PFSK-1 (cell line): ENCODE measurements at regions not wholly inside any gene's neighbourhood (a gene's known extent, or its start where the extent isn't known, plus 50 kb on each side); places are given as distances from the start of the nearest gene placed in this dataset.

ENCODE experiments used
- FOXP2 ChIP-seq: optimal IDR thresholded peaks from 2 replicates; pipeline ENCODE3; 2011; ENCODE audit warnings: borderline replicate concordance, control low read depth, inconsistent platforms; ENCODE audit not compliant: insufficient read depth; ENCODE audit errors: extremely low read length, extremely low read depth
- POLR2AphosphoS5 ChIP-seq: IDR thresholded peaks from 2 replicates; pipeline ENCODE4 v1.6.1; 2012; ENCODE audit warnings: low read depth, mild to moderate bottlenecking, control low read depth, low read length, moderate library complexity
- REST ChIP-seq, 2 experiments: IDR thresholded peaks; 2 replicates each; pipeline versions ENCODE4 v1.6.1 to v1.8.0; 2011 to 2012; ENCODE audit warnings: low read depth in 2 of 2, low read length in 2 of 2, control low read depth in 1 of 2, inconsistent platforms in 1 of 2, mild to moderate bottlenecking in 1 of 2, moderate library complexity in 1 of 2; ENCODE audit not compliant: insufficient read depth in 1 of 2
- SIN3A ChIP-seq: IDR thresholded peaks from 2 replicates; pipeline ENCODE4 v1.6.1; 2012; ENCODE audit warnings: mild to moderate bottlenecking, low read length, moderate library complexity, borderline replicate concordance; ENCODE audit not compliant: insufficient read depth
- TAF1 ChIP-seq: IDR thresholded peaks from 2 replicates; pipeline ENCODE4 v1.6.1; 2012; ENCODE audit warnings: low read length, control low read depth, borderline replicate concordance; ENCODE audit not compliant: insufficient read depth

DNA sequence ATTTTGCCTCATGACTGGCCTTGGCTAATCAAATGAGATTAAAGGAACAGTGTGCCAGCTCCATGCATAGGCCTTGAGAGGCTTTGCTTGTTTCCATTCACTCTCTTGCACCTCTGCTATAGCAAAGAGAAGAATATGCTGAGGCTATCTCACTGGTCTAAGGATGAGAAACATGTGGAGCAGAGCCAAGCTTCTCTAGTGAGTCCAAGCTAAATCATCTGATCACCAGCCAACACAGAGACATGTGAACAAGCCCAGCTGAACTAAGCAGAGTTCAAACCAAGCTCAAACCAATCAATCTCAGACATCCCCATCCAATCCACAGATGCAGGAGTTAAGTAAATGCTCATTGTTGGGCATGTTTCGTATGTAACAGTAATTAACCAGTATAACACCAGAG lies 69.4 kb upstream of the API5 start:
- TF ChIP-seq FOXP2 (no peak), TAF1 (no peak), SIN3A (no peak), POLR2AphosphoS5 (no peak)

GRCh38 chr11:43243927-43244326 lies 67.9 kb upstream of the API5 start:
- no peak for TF ChIP-seq TAF1
- no peak for TF ChIP-seq POLR2AphosphoS5
- no peak for TF ChIP-seq SIN3A
- no peak for TF ChIP-seq FOXP2
- TF ChIP-seq REST (IDR thresholded peaks at IDR 0.05; ENCODE audit: insufficient read depth in 1 of 2, low read depth in 2 of 2, low read length in 2 of 2): no peak

DNA sequence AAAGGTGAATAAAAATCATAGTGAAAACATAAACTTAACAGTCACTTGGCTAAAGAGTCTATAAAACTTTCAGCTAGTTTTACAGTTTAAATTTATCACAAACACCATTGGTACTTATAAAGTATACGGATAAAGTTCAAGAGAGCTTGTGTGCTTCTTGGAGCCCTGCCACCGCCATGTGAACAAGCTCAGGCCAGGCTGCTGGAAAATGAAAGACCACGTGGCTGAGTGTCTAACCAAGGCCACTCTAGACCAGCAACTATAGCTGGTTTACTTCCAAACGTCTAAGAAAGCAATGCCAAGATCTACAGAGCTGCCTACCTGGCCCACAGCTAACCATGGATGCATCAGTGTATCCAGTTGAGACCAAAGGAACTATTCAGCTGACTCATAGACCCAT lies 66.3 kb upstream of the API5 start:
- TF ChIP-seq REST (IDR thresholded peaks at IDR 0.05; ENCODE audit: insufficient read depth in 1 of 2, low read depth in 2 of 2, low read length in 2 of 2) (no peak), FOXP2 (no peak), SIN3A (no peak), TAF1 (no peak), POLR2AphosphoS5 (no peak)

DNA sequence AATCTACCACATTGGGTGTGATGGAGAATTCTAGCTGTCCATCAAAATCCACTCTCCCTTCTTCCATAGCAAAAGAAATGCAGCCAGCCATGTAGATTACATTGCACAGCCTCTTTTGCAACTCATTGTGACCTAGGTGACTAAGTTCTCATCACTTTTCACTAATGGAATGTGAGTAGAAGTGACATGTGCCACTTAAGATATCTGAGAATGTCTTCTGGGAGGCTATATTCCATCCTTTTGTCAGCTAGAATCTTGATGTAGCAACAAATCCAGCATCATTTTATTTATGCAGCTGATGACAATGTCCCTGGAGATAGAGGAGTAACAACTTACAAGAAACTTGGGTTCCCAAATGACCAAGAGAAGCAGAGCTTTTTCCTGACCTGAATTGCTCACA lies 61.5 kb upstream of the API5 start:
- TF ChIP-seq TAF1 (no peak), FOXP2 (no peak), REST (IDR thresholded peaks at IDR 0.05; ENCODE audit: insufficient read depth in 1 of 2, low read depth in 2 of 2, low read length in 2 of 2) (no peak), POLR2AphosphoS5 (no peak), SIN3A (no peak)

- no peak for TF ChIP-seq TAF1
- TF ChIP-seq REST (IDR thresholded peaks at IDR 0.05; ENCODE audit: insufficient read depth in 1 of 2, low read depth in 2 of 2, low read length in 2 of 2): no peak
- no peak for TF ChIP-seq FOXP2
- no peak for TF ChIP-seq SIN3A
- no peak for TF ChIP-seq POLR2AphosphoS5
Measured at GRCh38 chr11:43261775-43262174, 50.0 kb upstream of the API5 start.
